Keratinocyte (primary cell): ENCODE measurements at regions not wholly inside any gene's neighbourhood (a gene's known extent, or its start where the extent isn't known, plus 50 kb on each side); places are given as distances from the start of the nearest gene placed in this dataset.

ENCODE experiments used
- DNase-seq: peaks from one replicate; pipeline ENCODE4 v3.0.0-alpha.2; 2011; ENCODE audit warnings: low read depth, missing footprints, low spot score
- FAIRE-seq: peaks from 2 replicates; lab custom pipeline; 2011; peaks lifted over from hg19 to GRCh38; lab: Jason Lieb, UNC
- H2AFZ ChIP-seq: 2 replicates; pipeline ENCODE4 v1.6.0; 2012; ENCODE audit warnings: low read length, control low read depth, inconsistent platforms; ENCODE audit not compliant: control insufficient read depth
- H3K27ac ChIP-seq: 2 replicates; pipeline ENCODE4 v1.5.1; 2011; ENCODE audit warnings: low read length; ENCODE audit not compliant: control insufficient read depth, insufficient read depth
- H3K27me3 ChIP-seq: 3 replicates; pipeline ENCODE4 v1.6.0; 2011; ENCODE audit warnings: low read length; ENCODE audit not compliant: control insufficient read depth, insufficient read depth; ENCODE audit errors: extremely low read depth
- H3K36me3 ChIP-seq, 2 experiments: 2 replicates in 1 of 2; 3 replicates in 1 of 2; pipeline ENCODE4 v1.5.1; 2011; ENCODE audit warnings: low read length in 2 of 2, mild to moderate bottlenecking in 1 of 2; ENCODE audit not compliant: control insufficient read depth in 2 of 2, insufficient read depth in 2 of 2; ENCODE audit errors: extremely low read depth in 1 of 2
- H3K4me1 ChIP-seq: 3 replicates; pipeline ENCODE4 v1.5.1; 2011; ENCODE audit warnings: low read length; ENCODE audit not compliant: control insufficient read depth, insufficient read depth; ENCODE audit errors: extremely low read depth
- H3K4me2 ChIP-seq: 3 replicates; pipeline ENCODE4 v1.6.0; 2011; ENCODE audit warnings: low read depth, low read length; ENCODE audit not compliant: control insufficient read depth, insufficient read depth; ENCODE audit errors: extremely low read depth
- H3K4me3 ChIP-seq, 3 experiments: fragments of 200-600 bp in 1 of 3; sonication (generic) in 1 of 3; 2 replicates in 2 of 3; 3 replicates in 1 of 3; pipeline ENCODE4 v1.5.1; 2011 to 2016; ENCODE audit warnings: low read length in 3 of 3, mild to moderate bottlenecking in 3 of 3, control low read depth in 2 of 3, inconsistent platforms in 1 of 3, low read depth in 1 of 3, mixed read lengths in 1 of 3, mixed run types in 1 of 3, moderate library complexity in 1 of 3; ENCODE audit not compliant: control insufficient read depth in 2 of 3, insufficient read depth in 2 of 3; ENCODE audit errors: extremely low read depth in 1 of 3
- H3K79me2 ChIP-seq: 2 replicates; pipeline ENCODE4 v1.6.0; 2012; ENCODE audit warnings: low read length; ENCODE audit not compliant: control insufficient read depth, insufficient read depth
- H3K9ac ChIP-seq: 3 replicates; pipeline ENCODE4 v1.6.0; 2011; ENCODE audit warnings: low read length; ENCODE audit not compliant: control insufficient read depth, insufficient read depth; ENCODE audit errors: extremely low read depth
- H3K9me1 ChIP-seq: 3 replicates; pipeline ENCODE4 v1.6.0; 2011; ENCODE audit warnings: low read length; ENCODE audit not compliant: control insufficient read depth, insufficient read depth; ENCODE audit errors: extremely low read depth
- H3K9me3 ChIP-seq: 2 replicates; pipeline ENCODE4 v1.5.1; 2012; ENCODE audit warnings: low read depth, low read length; ENCODE audit not compliant: control insufficient read depth
- H4K20me1 ChIP-seq: 3 replicates; pipeline ENCODE4 v1.6.0; 2011; ENCODE audit warnings: low read length; ENCODE audit not compliant: control insufficient read depth, insufficient read depth; ENCODE audit errors: extremely low read depth
- CTCF ChIP-seq, 3 experiments: IDR thresholded peaks in 1 of 3; conservative IDR thresholded peaks in 1 of 3; optimal IDR thresholded peaks in 1 of 3; 2 replicates in 2 of 3; 3 replicates in 1 of 3; pipeline versions ENCODE3 to v1.5.1; 2011; ENCODE audit warnings: low read length in 3 of 3, mild to moderate bottlenecking in 3 of 3, moderate library complexity in 2 of 3, control low read depth in 1 of 3, inconsistent platforms in 1 of 3; ENCODE audit not compliant: insufficient read depth in 2 of 3; ENCODE audit errors: extremely low read depth in 1 of 3
- EZH2 ChIP-seq: IDR thresholded peaks from one replicate; pipeline ENCODE4 v1.6.1; 2012; ENCODE audit warnings: inconsistent platforms, mild to moderate bottlenecking, low read length, moderate library complexity
- dilution Hi-C: fragments of 300-500 bp; cut with MboI; formaldehyde crosslinking; loops from one replicate; pipeline ENCODE4 v1.7.0; 2020; ENCODE audit warnings: low sequenced_read_pairs; ENCODE audit not compliant: extremely low pct_ligation_motif_present

GRCh38 chr22:48751539-48752437 lies 1075.9 kb downstream of the BRD1 start:
- Histone ChIP-seq H3K4me2 (no peak overlapping the region), H3K4me3 (no peak overlapping the region), H3K9ac (no peak overlapping the region), H3K27ac (no peak overlapping the region), H3K27me3 (no peaks in the 10 kb centered on the region), H3K4me1 (no peaks in the 10 kb centered on the region), H2AFZ (no peak overlapping the region), H3K79me2 (no peaks in the 10 kb centered on the region), H3K9me3 (peaks cover 27% of the 10 kb centered on the region), H4K20me1 (no peaks in the 10 kb centered on the region), H3K9me1 (no peaks in the 10 kb centered on the region), H3K36me3 (no peaks in the 10 kb centered on the region)
- DNase-seq (no peak), FAIRE-seq (no peak)
- dilution Hi-C loops: no loop called here
- TF ChIP-seq EZH2: no peak
- no peak for TF ChIP-seq CTCF (optimal IDR thresholded peaks at IDR 0.05 in 1 of 3, IDR thresholded peaks at IDR 0.05 in 1 of 3, conservative IDR thresholded peaks at IDR 0.05 in 1 of 3; ENCODE audit: extremely low read depth in 1 of 3, insufficient read depth in 2 of 3, low read length in 3 of 3)

DNA sequence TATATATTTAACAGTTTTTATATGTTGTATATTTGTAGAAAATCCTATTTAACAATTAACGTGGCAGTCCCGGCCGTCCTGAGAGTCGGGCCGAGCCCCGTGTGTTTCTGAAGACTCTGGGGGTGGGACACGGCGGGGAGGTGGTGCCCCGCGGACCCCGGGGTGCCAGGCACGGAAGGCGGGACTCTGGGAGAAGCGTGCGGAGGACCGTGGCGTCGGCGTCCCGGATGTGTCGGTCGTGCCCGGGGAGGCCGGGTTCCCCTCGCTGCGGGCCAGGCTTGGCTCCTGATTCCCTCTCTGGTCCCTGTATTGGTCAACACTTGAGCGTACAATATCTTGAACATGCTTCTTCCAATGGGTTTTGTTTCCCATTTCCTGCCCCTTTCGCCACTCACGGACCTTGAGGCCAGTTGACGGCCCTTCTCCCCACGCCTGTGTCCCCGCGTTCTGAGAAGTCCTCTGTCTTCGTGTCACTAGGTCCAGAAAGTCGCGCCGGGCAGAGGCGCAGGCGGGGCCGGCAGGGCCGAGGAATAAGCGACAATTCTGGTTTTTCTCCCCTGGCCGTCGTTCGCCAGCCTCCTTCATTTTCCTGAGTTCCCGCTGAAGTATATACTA lies 1076.7 kb downstream of the BRD1 start:
- dilution Hi-C loops: no loop called here
- Histone ChIP-seq H3K4me2 (no peak overlapping the region), H4K20me1 (no peaks in the 10 kb centered on the region), H2AFZ (no peak overlapping the region), H3K4me3 (no peak overlapping the region), H3K27ac (no peak overlapping the region), H3K9me3 (peaks cover 29% of the 10 kb centered on the region), H3K9me1 (no peaks in the 10 kb centered on the region), H3K36me3 (no peaks in the 10 kb centered on the region), H3K79me2 (no peaks in the 10 kb centered on the region), H3K4me1 (no peaks in the 10 kb centered on the region), H3K27me3 (no peaks in the 10 kb centered on the region), H3K9ac (no peak overlapping the region)
- FAIRE-seq (no peak), DNase-seq (no peak)
- no peak for TF ChIP-seq CTCF (optimal IDR thresholded peaks at IDR 0.05 in 1 of 3, IDR thresholded peaks at IDR 0.05 in 1 of 3, conservative IDR thresholded peaks at IDR 0.05 in 1 of 3; ENCODE audit: extremely low read depth in 1 of 3, insufficient read depth in 2 of 3, low read length in 3 of 3)
- TF ChIP-seq EZH2: no peak
